GM18868 (cell line): ENCODE measurements at regions not wholly inside any gene's neighbourhood (a gene's known extent, or its start where the extent isn't known, plus 50 kb on each side); places are given as distances from the start of the nearest gene placed in this dataset.
"Not testable (repeated sequence)": the region's sequence is repeated elsewhere in the genome, so short reads cannot be mapped to it uniquely, and the experiment has no call there.

Experiments used
- ATAC-seq: cut with Tn5 transposase; IDR thresholded peaks from one replicate; pipeline ENCODE4 v1.9.1; 2021; ENCODE audit warnings: mild to moderate bottlenecking, moderate library complexity; ENCODE audit not compliant: unreplicated experiment

DNA sequence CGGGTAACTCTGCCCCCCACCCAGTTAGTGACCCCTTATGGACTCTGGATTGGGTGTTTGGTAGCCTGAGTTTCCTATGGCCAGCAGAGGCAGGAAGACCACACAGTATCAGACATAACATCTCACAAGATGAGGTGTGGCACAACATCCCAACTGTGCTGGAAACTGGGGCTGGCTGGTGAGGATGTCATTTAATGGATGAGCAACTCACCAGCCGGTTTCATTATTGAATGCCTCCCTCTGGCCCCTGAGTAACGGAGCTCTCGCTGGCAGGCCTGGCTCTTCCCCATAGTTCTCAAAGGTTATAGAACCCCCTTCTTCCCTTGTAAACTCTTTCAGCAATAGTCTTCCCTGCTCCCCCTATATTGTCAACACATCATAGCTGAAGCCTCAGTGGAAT, 195.0 kb downstream of the BCL11A start:
- ATAC-seq, result no peak

DNA sequence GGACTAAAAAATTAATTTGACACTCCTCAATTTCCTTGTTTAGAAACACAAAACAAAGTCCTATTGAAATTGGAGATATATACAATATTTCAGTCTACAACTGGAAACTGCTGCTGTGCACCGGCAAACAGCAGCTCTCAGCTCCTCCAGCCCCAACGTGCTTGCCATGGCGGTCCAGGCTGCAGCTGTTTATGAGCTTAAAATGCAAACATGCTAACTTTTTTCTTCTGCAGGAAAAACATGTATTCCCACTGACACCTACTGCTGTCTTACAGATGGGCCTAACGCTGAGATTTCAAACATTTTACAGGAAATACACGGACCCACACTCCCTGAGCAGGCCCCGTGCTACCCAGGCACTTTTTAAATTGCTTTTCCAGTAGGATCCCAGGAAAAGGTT, 195.5 kb downstream of the BCL11A start:
- ATAC-seq, result no peak

DNA sequence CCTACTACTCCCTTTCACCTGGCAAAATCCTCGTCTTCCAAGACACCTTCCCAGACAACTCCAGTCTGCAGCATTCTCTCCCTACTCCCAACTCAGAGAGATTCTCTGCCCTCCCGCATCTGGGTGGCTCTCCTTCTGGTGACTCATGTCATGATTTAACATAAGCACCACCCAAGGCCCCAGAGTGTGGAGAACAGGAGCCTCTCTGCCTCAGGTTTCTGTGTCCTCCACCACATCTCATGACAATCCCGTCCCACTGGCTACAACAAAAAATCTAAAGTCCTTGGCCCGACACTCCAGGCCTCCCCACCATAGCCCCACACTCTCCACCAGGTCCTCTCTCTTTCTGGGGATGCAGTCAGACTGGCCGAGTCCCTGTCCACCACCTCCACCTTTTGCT, 197.1 kb downstream of the BCL11A start:
- peak; percentile 13 for ATAC-seq

DNA sequence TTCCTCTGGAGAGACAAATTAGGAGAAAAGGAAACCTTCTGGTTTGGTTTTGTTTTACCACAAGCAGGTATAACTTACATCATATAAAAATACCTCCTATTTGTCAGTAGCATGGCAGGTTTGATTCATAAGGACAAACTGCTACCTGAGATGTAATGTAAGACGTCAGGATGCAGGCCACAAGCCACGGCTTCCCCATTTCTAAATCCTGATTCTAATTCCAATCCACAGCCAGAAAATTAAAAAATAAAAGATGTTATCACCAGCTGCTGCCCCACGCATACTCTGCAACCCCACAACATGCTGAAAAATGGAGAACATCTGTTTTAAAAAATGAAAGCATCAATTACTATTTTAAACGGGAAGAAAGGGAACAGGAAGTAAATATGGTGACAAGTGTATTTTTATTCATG, 197.6 kb downstream of the BCL11A start:
- no peak for ATAC-seq

DNA sequence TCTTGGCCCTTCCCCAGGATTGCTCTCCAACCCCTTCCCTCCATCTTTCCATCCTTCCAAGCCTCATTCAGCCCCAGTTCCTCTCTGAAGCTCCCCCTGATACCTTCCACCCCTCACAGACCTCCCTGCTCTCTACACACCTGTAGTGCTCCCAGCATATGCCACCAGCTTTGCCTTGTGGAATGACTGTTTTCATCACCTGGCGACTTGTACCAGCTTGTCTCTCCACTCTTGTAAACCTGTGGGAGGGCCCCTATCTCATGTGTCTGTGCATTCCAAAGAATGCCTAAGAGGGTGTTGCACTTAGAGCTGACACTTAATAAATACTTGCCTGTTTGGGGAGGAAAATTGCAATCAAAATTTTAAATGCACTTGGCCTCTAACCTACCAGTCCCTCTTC, 198.7 kb downstream of the BCL11A start:
- no peak for ATAC-seq

DNA sequence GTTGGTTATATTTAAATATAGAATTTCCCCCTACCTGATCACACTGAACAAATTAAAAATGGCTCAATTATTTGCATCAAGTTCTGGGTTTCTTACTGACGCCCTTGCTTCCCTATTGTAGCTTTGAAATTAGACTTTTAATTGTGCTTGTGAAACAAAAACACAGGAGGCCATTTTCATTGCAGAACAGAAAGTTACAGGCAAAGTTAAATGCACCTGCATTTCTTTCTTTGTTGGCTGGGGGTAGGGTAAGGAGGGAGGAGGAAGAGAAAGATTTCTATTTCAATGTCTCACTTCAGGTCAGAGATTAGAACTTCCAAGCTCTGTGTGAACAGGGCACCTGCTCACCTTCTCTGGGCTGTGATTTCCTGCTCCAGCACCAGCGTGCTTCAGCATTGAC, 199.6 kb downstream of the BCL11A start:
- peak; percentile 32 for ATAC-seq

DNA sequence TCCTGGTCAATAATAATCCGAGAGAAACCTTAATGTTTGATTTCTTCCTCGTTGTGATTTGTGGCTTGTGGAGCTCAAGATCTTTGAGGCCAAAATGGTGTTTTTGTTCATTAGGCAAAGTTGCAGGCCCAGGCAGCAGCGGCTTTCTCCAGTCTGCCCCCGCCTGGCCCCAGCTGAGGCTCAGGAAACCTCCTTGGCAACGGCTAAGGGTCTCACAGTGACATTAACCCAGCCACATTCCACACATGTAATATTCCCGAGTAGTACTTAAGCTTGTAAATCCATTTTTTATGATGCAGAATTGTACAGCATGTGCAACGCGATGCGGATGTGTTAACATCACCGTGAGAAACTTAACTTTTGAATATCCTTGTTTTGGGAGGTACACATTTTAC, 200.1 kb downstream of the BCL11A start:
- peak; percentile 4 for ATAC-seq

DNA sequence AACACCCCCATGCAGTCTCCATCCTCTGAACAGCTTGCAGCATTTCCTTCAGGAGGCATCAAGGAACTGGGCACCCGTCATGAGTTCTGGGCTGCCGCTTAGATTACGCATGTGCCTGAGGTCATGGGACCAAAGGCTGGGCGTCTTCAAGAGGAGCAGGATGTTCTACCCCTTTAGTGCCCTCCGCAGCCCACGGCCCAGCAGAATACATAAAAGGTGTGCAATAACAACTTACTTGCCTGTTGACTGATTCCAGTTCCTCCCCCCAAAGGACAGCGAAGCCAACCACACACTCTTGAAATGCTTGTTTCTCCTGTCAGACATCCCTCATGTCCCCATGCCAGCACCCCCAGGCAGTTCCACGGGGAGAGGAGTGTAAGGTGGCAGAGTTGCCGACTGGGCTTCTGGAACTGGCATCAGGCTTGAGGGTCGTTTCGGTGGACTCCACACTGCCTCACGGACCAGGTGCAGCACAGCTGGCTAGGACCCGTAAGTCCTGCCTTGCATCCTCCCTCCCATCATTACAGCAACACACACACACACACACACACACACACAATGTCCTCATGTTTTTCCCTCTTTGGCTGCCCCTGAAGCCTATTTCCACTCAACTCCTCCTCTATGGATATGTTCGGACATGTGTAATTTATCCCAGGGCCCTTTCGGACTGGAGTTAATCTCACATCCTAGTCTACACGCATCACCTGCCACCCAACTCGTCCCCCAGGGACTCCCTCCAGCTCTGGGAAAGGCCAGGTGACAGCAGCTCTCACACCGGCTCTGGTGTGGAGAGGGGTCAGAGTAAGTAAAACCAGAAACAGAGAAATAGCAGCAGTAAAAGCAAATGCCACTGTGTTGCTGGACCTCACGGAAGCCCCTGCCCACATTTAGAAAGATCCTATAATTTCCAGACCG, 200.7 kb downstream of the BCL11A start:
- ATAC-seq, result peak; percentile 17

DNA sequence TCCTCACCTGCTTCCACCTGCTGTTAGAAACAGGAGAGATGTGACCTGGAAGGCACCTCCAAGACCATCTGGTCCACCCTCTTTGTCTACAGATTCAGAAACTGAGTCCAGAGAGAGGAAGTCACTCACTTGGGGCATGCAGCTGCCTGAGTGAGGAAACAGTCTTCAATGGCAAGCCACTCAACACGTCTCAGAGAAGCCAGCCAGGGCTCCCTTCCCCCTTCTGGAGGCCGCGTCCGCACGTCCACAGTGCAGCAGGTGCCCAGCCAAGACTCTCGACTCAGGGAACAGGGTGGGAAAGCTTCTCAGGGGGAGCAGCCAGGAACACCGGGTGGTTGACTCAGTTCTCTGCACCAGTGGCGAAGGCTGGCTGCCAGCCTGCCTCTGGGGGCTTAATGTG, 201.7 kb downstream of the BCL11A start:
- ATAC-seq, result peak; percentile 26

DNA sequence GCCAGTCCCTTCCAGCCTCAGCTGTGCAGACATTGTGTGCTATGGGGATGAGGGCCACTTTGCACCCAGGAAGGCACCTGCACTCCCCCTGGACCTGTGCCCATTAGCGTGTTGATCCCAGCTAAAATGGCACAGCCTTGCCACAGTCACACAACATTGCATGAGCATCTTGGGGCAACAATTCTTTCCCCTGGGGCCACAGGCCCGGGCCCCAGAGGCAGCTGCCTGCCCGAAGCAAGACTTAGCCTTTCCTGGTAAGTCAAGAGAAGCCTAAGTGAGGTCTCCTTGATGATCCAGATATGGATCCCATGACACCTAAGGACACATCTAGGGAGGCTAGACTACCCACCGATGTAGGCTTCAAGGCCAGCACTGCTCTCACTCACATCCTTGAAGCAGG, 202.1 kb downstream of the BCL11A start:
- ATAC-seq, result no peak

DNA sequence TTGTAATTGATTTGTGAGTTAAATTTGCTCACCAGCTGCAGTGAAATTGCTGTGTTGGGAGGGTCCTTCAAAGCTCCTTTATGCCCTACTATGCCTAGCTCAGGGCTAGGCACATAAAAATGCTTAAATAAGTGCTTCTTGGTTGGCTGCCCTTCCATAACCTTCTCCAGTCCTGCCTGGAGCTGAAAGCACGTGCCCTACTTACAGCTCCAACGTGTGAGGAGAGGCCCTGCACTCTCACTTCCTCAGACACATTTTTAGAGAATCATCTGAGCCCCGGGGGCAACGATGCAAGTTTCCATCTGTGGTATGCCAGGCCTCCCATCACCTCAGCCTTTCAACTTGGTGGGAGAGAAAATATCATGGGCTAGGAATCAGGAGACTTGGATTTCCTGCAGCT, 202.7 kb downstream of the BCL11A start:
- no peak for ATAC-seq

DNA sequence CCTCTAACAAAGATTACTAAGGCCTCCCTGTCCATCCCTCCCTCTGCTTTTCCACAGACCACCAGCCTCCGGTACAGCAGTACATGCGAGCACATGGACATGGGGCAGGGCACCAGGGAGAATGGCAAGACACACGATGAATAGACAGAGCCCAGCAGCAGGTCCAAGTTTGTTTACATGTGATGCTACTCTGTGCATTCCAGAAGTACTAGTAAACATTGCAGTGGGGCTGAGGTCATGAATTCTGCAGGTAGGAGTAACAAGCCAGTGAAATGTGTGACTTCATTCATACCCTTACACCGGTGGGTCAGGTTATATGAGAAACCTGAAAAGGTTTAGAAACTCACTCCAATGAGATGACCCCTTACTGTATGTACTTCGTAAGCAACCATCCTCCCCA, 205.7 kb downstream of the BCL11A start:
- ATAC-seq, result no peak

DNA sequence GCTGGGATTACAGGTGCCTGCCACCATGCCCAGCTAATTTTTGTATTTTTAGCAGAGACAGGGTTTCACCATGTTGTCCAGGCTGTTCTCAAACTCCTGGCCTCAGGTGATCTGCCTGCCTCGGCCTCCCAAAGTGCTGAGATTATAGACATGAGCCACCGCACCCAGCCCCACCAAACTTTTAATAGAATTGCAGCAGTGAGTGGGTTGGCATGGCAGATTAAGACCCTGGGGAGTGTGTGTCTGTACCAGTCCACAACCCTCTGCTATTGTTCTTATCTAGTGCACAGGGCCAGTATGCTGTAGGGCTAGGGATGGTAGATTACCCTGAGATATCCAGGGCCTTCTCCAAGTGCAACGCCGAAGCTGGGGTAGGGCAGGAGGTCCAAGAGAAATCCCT, 211.0 kb downstream of the BCL11A start:
- not testable (repeated sequence) for ATAC-seq

DNA sequence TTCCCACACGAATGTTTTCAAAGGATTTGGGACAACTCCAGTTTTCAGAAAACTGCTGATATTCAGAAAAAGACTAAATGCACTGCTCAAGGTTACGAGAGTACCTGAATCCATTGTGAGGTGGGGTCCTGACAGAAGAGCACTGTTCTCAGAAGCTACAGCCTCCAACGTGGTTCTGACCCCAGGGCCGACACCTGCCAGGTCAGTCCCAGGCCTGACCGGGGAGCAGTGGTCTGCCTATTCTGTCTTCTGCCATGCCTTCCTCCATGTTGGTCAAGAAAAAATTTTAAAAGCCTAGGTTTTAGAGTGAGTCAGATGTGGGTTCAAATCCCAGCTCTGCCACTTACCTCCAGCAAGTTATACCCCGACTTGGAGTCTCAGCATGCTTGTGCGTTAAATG, 212.3 kb downstream of the BCL11A start:
- ATAC-seq, result no peak

DNA sequence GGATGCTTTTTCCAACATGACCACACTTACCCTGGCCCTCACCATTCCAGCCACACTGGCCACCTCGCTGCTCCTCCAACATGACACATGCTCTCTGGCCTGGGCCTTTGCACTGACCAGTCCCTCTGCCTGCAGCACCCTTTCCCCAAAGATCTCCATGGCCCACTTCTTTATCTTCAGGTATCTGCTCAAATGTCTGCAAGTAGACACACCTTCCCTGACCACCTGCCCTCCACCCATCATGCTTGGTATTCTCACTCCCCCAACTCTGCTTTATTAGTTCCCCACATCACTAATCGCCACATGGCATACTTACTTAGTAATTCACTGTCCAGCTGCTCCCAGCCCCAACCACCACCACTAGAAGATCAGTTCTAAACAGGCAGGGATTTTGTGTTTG, 214.2 kb downstream of the BCL11A start:
- ATAC-seq, result no peak

DNA sequence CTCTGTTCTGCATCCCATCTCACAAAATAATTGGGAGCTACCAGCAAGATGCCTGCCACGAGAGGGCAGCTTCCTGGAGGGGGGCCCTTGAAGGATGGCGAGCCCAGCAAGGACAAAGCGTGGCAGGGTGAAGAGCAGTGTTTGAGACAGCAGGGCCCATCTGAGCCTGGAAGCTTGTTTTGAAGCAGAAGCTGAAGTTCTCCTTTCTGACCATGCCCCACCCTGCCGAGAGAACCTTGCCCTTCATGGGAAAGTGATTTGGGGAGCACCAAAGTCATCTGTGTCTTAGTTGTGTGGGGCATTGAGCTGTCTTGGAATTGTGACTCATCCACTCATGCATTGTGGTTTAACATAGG, 216.3 kb downstream of the BCL11A start:
- ATAC-seq, result peak; percentile 53

DNA sequence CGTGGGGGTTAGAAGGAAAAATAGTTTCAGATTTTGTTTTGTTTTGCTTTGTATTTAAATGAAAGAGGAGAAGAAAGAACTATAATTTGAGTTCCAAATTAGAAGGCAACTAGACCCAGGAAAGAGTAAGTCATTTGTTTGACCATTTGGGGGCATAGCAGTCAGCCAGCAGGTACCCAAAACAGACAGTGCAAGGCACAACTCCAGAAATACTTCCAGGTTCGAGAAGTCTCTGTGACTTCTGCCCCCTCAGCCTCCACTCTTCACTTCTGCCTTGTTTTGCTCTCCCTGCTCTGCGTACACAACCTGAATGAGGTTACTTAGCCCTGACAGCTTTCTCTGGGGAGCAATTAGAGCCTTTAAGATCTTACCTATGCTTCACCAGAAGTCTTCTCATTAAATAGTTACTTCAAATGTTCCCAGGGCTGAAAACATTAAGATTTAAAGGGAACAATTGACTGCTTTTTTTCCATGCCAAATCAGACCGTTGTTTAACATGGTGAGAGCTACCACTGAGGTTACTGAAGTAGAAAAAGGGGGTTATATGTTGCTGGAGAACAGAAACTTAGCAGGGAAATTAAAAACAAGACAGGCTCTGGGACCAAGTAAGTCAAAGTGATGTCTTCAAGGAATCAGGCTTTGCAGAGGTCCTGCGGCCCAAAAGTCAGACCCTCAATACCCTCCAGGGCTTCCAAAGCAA, 216.9 kb downstream of the BCL11A start:
- peak; percentile 67 for ATAC-seq

DNA sequence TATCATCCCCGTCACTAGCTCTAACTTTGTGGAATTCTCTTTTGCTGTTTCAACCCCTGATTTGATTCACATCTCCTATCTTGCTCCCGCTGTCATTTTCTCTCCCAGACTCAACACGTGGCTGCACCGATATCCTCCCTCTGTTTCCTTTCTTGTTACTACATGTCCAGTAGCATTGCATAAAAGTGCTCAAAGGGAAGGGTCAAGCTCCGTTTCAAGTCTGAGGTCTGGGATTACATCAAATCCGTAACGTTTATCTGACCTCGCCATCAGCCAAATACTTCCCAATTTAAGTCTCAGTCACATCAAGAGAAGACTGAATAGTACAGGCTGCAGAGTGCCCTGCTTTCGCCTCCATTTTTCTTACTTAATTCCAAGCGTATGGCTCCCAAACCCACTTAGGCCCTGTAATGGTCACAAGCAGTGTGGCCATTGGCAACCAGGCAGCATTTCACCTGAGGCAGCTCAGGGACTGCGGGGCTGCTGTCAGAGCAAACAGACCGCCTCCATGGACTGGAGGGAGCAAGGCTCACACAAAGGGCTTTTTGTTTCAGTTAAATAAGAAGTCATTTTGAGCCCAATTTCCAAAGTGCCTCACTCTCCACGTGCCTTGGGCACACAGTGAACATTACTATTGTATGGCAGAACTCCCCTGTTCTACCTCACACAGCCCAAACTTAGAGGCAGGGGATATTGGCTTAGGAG, 217.8 kb downstream of the BCL11A start:
- ATAC-seq, result no peak

DNA sequence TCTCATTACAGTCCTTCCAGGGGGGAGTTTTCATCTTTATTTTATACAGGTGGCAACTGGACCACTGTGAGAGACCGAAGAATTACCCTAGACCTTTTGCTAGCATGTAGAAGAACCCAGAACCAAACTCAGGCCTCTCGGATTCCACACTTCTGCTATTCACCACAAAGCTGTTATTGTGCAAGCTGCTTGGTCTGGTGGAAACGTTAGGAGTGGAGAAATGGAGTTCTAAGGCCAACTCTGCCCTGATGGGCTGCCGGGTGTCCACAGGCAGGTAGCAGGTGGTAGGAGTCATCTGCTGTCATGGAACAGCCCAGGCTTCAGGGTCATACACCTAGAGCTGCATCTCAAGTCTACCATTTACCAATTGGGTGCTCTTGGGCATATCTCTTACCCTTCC, 218.8 kb downstream of the BCL11A start:
- ATAC-seq, result no peak

DNA sequence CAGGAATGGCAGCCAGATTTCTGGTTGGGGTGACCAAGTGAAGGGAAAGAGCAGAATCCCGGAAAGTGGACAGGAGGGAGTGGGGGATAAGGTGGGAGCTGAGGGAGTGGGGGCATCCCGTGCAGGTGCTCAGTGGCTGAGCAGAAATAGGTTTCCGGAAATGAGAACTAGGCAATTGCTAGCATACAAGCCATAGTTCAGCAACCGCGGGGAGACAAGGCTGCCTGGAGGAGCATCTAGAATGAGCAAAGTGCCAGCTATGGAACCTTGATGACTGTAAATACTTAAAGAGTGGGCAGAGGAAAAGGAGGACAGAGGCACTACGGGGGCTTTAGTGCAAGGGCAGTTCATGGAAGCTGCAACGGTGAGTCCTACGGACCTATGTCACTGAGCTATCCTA, 220.2 kb downstream of the BCL11A start:
- no peak for ATAC-seq

DNA sequence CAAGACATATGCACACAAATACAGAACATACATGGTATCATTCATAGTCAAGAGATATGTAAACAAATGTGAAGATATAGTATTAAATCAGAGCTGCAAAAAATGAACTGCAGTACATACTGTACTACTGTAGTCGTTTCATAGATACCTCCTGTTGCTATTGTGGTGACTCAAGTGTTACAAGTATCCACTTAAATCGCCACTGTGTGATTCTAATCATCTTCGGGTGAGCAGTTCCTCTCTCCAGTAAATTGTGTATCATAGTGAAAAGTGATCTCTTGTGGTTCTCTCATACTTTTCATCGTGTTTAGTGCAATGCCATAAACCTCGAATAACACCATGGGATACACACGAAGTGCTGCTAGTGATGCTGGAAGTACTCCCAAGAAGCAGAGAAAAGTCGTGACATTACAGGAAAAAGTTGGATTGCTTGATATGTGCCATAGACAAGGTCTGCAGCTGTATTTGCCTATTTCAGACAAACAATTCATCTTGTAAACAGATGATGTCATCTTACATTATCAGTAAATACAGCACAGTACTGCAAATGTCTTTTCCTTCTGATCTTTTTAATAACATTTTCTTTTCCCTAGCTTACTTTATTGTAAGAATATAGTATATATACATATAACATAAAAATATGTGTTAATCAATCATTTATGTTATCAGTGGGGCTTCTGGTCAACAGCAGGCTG, 222.2 kb downstream of the BCL11A start:
- peak; percentile 45 for ATAC-seq
